ENCODE measurements at regions not wholly inside any gene's neighbourhood (a gene's known extent, or its start where the extent isn't known, plus 50 kb on each side); places are given as distances from the start of the nearest gene placed in this dataset.
"Not testable (repeated sequence)": the region's sequence is repeated elsewhere in the genome, so short reads cannot be mapped to it uniquely, and the experiment has no call there.

- DNase-seq: no peak
Measured at GRCh38 chr17:73855720-73856333, 211.6 kb upstream of the SDK2 start.

GRCh38 chr17:73856556-73856955 is 212.3 kb upstream of the SDK2 start:
- DNase-seq: no peak

GRCh38 chr17:73859439-73860008 is 215.3 kb upstream of the SDK2 start:
- not testable (repeated sequence) for DNase-seq

- DNase-seq: no peak
Measured at GRCh38 chr17:73861543-73861942, 217.3 kb upstream of the SDK2 start.

- DNase-seq: no peak
Measured at GRCh38 chr17:73863761-73864535, 219.7 kb upstream of the SDK2 start.

- DNase-seq: no peak
Measured at GRCh38 chr17:73865831-73866230, 221.6 kb upstream of the SDK2 start.

- no peak for DNase-seq
Measured at GRCh38 chr17:73867056-73867455, 222.8 kb upstream of the SDK2 start.

GRCh38 chr17:73870068-73870467 is 225.8 kb upstream of the SDK2 start:
- no peak for DNase-seq

GRCh38 chr17:73870473-73870872 is 226.2 kb upstream of the SDK2 start:
- no peak for DNase-seq

- DNase-seq: no peak
Measured at GRCh38 chr17:73872816-73873215, 228.6 kb upstream of the SDK2 start.

GRCh38 chr17:73874008-73874720 is 229.9 kb upstream of the SDK2 start:
- DNase-seq: no peak

GRCh38 chr17:73875346-73875745 is 231.1 kb upstream of the SDK2 start:
- DNase-seq: no peak

- no peak for DNase-seq
Measured at GRCh38 chr17:73877962-73878361, 233.7 kb upstream of the SDK2 start.

- no peak for DNase-seq
Measured at GRCh38 chr17:73878923-73879322, 234.7 kb upstream of the SDK2 start.

- no peak for DNase-seq
Measured at GRCh38 chr17:73879987-73880386, 235.7 kb upstream of the SDK2 start.

- DNase-seq: no peak
Measured at GRCh38 chr17:73882590-73882989, 238.3 kb upstream of the SDK2 start.

- DNase-seq: no peak
Measured at GRCh38 chr17:73883175-73883574, 238.9 kb upstream of the SDK2 start.

GRCh38 chr17:73887739-73888138 is 243.5 kb upstream of the SDK2 start:
- no peak for DNase-seq

- no peak for DNase-seq
Measured at GRCh38 chr17:73888862-73889261, 244.6 kb upstream of the SDK2 start.

- no peak for DNase-seq
Measured at GRCh38 chr17:73889439-73889838, 245.2 kb upstream of the SDK2 start.

GRCh38 chr17:73890831-73891405 is 246.7 kb upstream of the SDK2 start:
- DNase-seq: no peak

GRCh38 chr17:73895157-73895556 is 250.9 kb upstream of the SDK2 start:
- no peak for DNase-seq

- DNase-seq: no peak
Measured at GRCh38 chr17:73896966-73897365, 252.7 kb upstream of the SDK2 start.
